Natural killer cell treated with Interleukin-12 subunit alpha and Interleukin-12 subunit beta and Interleukin-15 and Interleukin-18, amount 100 ng/mL, for 72 hours (primary cell): ENCODE measurements at regions not wholly inside any gene's neighbourhood (a gene's known extent, or its start where the extent isn't known, plus 50 kb on each side); places are given as distances from the start of the nearest gene placed in this dataset.

Experiments used
- ATAC-seq, 2 donors: fragments of 150-1000 bp; cut with Tn5 transposase in 1 of 2; sonication (Bioruptor Pico), chemical (Tn5 transposase) in 1 of 2; 2 replicates each; pipeline ENCODE4 v1.10.0; 2021
- DNase-seq: peaks from one replicate; pipeline ENCODE4 v3.0.0; 2022; ENCODE audit warnings: low spot score
- H3K27ac Mint-ChIP-seq, 2 donors: 1 replicate in 1 of 2; 2 replicates in 1 of 2; pipeline ENCODE4 v1.8.0; 2022; ENCODE audit warnings: mixed read lengths in 2 of 2, mild to moderate bottlenecking in 1 of 2, moderate library complexity in 1 of 2
- H3K27me3 Mint-ChIP-seq, 2 donors: 1 replicate in 1 of 2; 2 replicates in 1 of 2; pipeline ENCODE4 v1.8.0; 2022; ENCODE audit warnings: mixed read lengths in 2 of 2
- H3K36me3 Mint-ChIP-seq: one replicate; pipeline ENCODE4 v1.8.0; 2022; ENCODE audit warnings: mixed read lengths
- H3K4me1 Mint-ChIP-seq, 2 donors: 1 replicate in 1 of 2; 2 replicates in 1 of 2; pipeline ENCODE4 v1.8.0; 2022; ENCODE audit warnings: low read depth in 2 of 2, mixed read lengths in 2 of 2, mild to moderate bottlenecking in 1 of 2
- H3K4me3 Mint-ChIP-seq: one replicate; pipeline ENCODE4 v1.8.0; 2022; ENCODE audit warnings: mixed read lengths
- H3K9me3 Mint-ChIP-seq: 2 replicates; pipeline ENCODE4 v1.8.0; 2022; ENCODE audit warnings: mixed read lengths

DNA sequence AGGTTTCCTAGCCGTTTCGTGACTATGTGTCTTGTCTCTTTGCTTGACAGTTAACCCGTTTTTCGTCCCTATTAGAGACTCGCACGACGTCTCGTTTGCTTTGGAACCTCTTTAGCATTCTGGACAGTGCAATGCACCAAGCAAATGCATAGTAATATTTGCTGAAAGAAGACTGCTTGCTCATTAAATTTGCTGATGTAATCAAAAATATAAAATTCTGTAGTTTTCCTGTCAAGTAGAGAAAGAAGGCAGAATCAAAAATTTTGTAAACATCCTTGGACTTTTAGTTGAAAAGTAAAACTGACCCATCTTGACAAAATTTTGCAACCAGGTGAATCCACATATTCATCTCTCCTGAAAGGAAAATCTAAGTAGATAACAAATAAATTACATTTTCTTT, 106.9 kb upstream of the RAPGEF2 start:
- no peaks in the 10 kb centered on the region for H3K9me3 Mint-ChIP-seq
- H3K27ac Mint-ChIP-seq, result no peak overlapping the region
- DNase-seq (no peak), ATAC-seq (no peak)
- no peak overlapping the region for H3K4me3 Mint-ChIP-seq
- H3K27me3 Mint-ChIP-seq, result peaks cover 0 to 5% of the 10 kb centered on the region in 2 donors
- H3K4me1 Mint-ChIP-seq, result no peaks in the 10 kb centered on the region
- H3K36me3 Mint-ChIP-seq, result no peaks in the 10 kb centered on the region

DNA sequence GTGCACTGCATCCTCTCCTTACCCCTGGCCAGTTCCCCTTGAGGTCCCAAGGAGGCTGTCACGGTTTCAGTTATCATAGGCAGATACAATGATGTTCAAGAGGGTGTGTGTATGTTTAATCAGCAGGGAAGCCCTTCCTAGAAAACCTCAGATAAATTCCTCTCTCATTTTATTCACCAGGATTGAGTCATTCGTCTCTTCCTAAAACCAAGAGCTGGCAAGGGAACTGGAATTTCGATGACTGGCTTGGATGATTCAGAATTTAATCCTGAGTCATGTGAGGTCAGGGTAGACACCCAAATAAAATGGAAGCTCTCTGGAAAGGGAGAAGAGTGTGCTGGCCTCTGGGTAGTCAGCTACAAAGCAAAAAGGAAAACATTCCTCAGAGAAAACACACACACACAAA, 106.2 kb upstream of the RAPGEF2 start:
- no peak overlapping the region for H3K27ac Mint-ChIP-seq
- no peak overlapping the region for H3K4me3 Mint-ChIP-seq
- no peaks in the 10 kb centered on the region for H3K36me3 Mint-ChIP-seq
- DNase-seq, result no peak
- no peaks in the 10 kb centered on the region for H3K4me1 Mint-ChIP-seq
- ATAC-seq, result no peak
- peaks cover 0 to 12% of the 10 kb centered on the region in 2 donors for H3K27me3 Mint-ChIP-seq
- no peaks in the 10 kb centered on the region for H3K9me3 Mint-ChIP-seq

DNA sequence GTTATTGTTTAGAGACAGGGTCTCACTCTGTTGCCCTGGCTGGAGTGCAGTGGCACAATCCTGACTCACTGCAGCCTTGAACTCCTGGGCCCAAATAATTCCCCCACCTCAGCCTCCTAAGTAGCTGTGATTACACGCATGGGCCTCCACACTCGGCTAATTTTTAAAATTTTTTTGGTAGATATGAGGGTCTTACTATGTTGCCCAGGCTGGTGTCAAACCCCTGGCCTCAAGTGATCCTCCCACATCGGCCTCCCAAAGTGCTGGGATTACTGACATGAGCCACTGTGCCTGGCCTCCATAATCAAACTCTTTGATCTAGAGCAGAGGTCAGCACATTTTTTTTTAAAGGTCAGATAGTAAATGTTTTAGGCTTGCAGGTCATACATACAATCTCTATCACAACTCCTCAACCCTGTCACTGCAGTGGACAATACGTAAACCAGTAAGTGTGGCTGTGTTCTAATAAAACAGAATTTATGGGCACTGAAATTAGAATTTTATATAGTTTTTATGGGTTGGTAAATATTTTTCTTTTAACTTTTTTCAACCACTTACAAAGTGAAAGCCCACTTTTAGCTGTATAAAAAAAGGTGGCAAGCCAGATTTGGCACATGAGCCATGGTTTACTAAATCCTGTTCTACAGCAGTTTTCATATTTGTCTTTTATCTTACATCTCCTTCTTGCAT, 105.1 kb upstream of the RAPGEF2 start:
- no peak overlapping the region for H3K27ac Mint-ChIP-seq
- DNase-seq (no peak), ATAC-seq (no peak)
- no peaks in the 10 kb centered on the region for H3K36me3 Mint-ChIP-seq
- H3K4me3 Mint-ChIP-seq, result no peak overlapping the region
- H3K9me3 Mint-ChIP-seq, result no peaks in the 10 kb centered on the region
- H3K27me3 Mint-ChIP-seq, result peaks cover 0 to 16% of the 10 kb centered on the region in 2 donors
- peaks cover under 1% of the 10 kb centered on the region in 2 donors for H3K4me1 Mint-ChIP-seq

DNA sequence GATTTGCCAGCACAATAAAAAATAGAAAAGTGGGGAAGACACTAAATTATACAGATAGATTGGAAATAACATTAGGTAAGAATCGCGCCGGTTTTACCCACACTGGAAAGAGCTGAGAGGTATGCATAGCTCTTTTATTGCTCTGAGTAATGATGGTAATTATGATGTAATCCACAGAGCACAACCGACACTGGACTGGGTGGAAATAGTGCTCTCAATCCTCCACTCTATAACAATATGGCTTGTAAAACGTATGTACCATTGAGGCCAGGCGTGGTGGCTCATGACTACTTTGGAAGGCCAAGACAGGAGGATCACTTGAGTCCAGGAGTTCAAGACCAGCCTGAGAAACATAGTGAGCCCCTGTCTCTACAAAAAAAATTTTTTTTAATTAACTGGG, 104.3 kb upstream of the RAPGEF2 start:
- Mint-ChIP-seq H3K27ac (no peak overlapping the region), H3K4me3 (no peak overlapping the region), H3K4me1 (peaks cover 8 to 9% of the 10 kb centered on the region in 2 donors), H3K27me3 (peaks cover 0 to 22% of the 10 kb centered on the region in 2 donors), H3K36me3 (no peaks in the 10 kb centered on the region), H3K9me3 (no peaks in the 10 kb centered on the region)
- ATAC-seq (no peak), DNase-seq (no peak)

DNA sequence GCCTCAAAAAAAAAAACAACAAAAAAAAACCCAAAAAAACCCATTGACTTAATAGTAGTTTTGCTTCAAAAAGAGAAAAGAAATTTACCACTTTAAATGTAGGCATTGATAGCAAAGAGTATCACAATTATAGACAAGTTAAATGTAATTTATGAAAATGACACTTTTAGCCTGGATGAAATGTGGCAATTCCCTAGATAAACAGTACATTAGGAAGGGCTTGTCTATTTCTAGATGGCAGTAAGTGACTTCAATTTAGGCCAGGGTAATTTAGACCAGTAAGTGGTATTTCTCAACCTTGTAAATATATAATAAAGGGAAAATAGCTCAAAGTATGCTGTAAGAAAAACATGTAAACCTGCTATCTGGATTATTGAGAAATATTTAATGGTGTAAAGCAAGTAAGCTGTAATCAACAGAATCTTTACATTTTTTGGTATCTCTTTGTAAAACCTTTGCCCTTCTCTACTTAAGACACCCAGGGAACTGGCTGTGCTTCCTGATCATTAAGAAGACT, 103.7 kb upstream of the RAPGEF2 start:
- Mint-ChIP-seq H3K4me3 (no peak overlapping the region), H3K4me1 (peaks cover 9 to 11% of the 10 kb centered on the region in 2 donors), H3K9me3 (no peaks in the 10 kb centered on the region), H3K27ac (no peak overlapping the region), H3K27me3 (peaks cover 0 to 22% of the 10 kb centered on the region in 2 donors), H3K36me3 (no peaks in the 10 kb centered on the region)
- ATAC-seq, result no peak
- no peak for DNase-seq

DNA sequence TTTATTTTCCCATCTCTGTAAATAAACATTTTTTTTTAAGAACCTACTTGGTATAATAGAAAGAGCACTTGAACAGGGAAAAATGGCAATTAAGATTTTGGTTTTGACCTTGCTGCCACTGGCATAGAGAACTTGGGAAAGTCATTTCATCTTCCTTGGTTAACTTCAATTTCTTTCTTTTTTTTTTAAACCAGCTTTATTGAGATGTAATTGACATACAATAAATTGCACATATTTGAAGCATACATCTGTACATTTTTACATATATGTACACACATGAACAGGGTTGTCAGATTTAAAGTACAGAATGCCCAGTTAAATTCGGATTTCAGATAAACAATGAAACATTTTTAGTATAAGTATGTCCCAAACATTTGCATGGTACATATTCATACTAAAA, 103.0 kb upstream of the RAPGEF2 start:
- H3K4me3 Mint-ChIP-seq, result no peak overlapping the region
- ATAC-seq (no peak), DNase-seq (no peak)
- H3K9me3 Mint-ChIP-seq, result no peaks in the 10 kb centered on the region
- H3K36me3 Mint-ChIP-seq, result no peaks in the 10 kb centered on the region
- peaks cover 0 to 22% of the 10 kb centered on the region in 2 donors for H3K27me3 Mint-ChIP-seq
- H3K27ac Mint-ChIP-seq, result no peak overlapping the region
- H3K4me1 Mint-ChIP-seq, result peaks cover 9 to 11% of the 10 kb centered on the region in 2 donors

DNA sequence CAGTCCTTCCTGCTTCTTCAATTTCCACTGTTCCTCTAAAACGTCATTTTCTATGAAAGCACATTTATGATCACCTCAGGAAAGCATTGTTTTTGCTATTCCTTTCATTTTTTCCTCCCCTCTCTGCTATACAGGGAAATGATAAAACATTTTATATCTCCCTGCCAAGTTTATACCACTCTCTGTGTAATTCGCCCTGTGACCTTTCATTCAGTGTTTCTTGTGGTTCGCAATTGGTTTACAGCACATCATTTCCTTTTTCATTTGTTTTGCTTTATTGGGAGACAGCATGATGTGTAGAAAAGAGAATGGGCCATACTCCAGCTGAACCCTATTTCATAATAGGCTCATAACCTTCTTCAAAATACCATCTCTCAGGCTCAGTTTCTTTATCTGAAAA, 99.9 kb upstream of the RAPGEF2 start:
- Mint-ChIP-seq H3K27ac (no peak overlapping the region), H3K36me3 (no peaks in the 10 kb centered on the region), H3K27me3 (peaks cover 0 to 22% of the 10 kb centered on the region in 2 donors), H3K4me1 (peaks cover 9 to 11% of the 10 kb centered on the region in 2 donors), H3K4me3 (no peak overlapping the region), H3K9me3 (no peaks in the 10 kb centered on the region)
- ATAC-seq (no peak), DNase-seq (no peak)

DNA sequence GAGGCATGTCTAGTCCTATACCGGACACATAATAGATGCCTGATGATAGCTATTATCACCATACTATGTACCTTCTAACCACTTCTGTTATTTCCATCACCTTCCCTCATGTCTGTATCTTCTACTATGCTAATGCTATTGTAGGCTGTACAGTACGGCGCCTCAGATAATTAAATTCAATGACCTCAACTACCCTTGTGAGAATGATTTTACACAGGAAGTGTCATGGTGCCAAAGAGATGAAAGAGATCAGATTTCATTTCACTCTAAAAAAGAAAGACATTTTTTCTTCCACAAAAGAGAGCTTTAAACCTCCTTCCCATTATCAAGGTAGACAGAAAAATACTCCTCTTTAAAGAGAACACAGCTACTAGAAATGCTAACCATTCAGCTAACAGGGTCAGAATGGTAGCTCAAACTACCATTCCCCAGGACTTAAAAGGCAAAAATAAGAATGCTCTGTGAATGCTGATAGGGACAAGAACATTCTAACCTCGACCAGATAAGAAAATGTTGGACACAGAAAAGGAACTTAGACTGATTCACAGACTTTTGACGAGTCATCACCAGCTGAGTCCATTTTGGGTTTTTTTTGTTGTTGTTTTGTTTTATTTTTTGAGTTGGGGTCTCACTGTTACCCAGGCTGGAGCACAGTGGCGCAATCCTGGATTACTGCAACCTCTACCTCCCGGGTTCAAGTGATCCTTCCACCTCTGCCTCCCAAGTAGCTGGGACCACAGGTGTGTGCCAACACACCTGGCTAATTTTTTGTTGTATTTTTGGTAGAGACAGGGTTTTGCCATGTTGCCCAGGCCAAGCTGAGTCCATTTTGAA, 99.2 kb upstream of the RAPGEF2 start:
- H3K4me3 Mint-ChIP-seq, result no peak overlapping the region
- peaks cover 0 to 22% of the 10 kb centered on the region in 2 donors for H3K27me3 Mint-ChIP-seq
- peaks cover 9 to 11% of the 10 kb centered on the region in 2 donors for H3K4me1 Mint-ChIP-seq
- H3K9me3 Mint-ChIP-seq, result no peaks in the 10 kb centered on the region
- H3K36me3 Mint-ChIP-seq, result no peaks in the 10 kb centered on the region
- DNase-seq (no peak), ATAC-seq (no peak)
- H3K27ac Mint-ChIP-seq, result no peak overlapping the region

DNA sequence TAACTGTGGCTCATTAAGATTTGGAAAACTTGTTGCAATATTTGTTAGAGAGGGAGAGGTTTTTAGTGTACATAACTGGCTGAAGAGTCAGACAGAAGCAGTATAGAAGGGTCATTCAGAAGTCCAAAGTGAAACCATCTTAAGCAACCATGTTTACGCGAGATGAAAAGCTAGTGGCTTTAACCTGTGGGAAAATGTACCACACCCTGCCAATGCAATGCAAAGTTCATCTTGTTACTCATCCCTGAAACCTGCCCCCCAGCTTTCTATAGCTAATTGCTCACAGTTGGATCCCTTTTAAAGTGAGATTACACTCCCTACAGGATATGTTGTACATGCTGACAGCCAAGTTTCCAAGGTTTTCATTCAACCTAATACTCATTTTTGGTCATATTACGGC, 96.7 kb upstream of the RAPGEF2 start:
- ATAC-seq (no peak), DNase-seq (no peak)
- Mint-ChIP-seq H3K4me3 (no peak overlapping the region), H3K4me1 (peaks cover 9 to 11% of the 10 kb centered on the region in 2 donors), H3K27me3 (peaks cover 0 to 22% of the 10 kb centered on the region in 2 donors), H3K9me3 (no peaks in the 10 kb centered on the region), H3K27ac (no peak overlapping the region), H3K36me3 (no peaks in the 10 kb centered on the region)

DNA sequence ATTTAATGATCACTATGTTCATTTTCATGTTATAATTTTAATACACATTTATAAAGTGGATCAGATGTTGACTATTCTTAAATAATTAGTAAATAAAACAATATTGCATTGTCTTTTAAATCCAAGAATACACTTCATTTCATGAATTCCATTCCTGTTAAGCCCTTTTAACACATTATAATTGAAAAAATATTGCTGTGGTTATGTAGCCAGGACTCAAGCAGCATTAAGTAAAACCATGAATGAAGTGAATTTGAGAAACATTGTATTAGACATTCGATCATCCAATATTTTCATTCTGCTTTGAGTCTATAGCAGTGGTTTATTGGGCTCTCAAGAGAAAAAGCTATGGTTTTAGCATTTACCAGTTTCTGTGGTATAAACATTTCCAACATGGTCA, 94.2 kb upstream of the RAPGEF2 start:
- ATAC-seq (no peak), DNase-seq (no peak)
- Mint-ChIP-seq H3K27ac (no peak overlapping the region), H3K4me3 (no peak overlapping the region), H3K36me3 (no peaks in the 10 kb centered on the region), H3K27me3 (peaks cover 0 to 7% of the 10 kb centered on the region in 2 donors), H3K9me3 (no peaks in the 10 kb centered on the region), H3K4me1 (peaks cover under 1 to 2% of the 10 kb centered on the region in 2 donors)

DNA sequence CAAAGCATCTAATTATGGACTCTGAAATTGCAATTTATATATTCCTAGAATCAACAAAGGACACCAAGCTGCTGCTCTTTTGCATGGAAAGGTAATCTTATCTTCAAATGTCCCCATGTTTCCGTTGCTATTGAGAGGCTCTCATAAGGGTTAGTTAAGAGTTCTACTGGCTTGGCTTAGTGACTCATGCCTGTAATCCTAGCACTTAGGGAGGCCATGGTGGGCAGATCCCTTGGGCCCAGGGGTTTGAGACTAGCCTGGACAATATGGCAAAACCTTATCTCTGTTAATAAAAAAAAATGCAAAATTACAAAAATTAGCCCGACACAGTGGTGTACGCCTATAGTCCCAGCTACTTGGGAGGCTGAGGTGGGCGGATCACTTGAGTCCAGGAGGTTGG, 93.4 kb upstream of the RAPGEF2 start:
- DNase-seq (no peak), ATAC-seq (no peak)
- Mint-ChIP-seq H3K36me3 (no peaks in the 10 kb centered on the region), H3K9me3 (no peaks in the 10 kb centered on the region), H3K27ac (no peak overlapping the region), H3K4me1 (no peaks in the 10 kb centered on the region), H3K4me3 (no peak overlapping the region), H3K27me3 (peaks cover 0 to 7% of the 10 kb centered on the region in 2 donors)

DNA sequence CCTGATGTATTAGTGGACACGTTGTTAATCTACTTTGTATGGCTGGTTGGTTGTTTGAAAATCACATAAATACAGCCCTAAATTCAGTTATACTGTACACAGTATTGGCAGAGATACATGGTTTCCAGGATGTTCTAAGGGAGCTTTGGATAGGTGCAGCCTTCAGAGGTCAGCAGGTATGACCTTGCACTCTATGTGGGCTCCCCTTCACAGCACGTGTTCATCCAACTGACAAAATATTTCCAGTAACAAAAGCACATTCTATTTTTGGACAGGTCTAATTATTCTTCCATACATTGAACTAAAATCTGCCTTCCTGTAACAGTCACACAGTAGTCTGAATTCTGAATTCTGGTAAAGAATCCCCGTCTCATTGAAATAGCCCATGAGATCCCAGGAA, 92.8 kb upstream of the RAPGEF2 start:
- peaks cover 0 to 7% of the 10 kb centered on the region in 2 donors for H3K27me3 Mint-ChIP-seq
- ATAC-seq, result no peak
- no peak overlapping the region for H3K4me3 Mint-ChIP-seq
- no peak overlapping the region for H3K27ac Mint-ChIP-seq
- no peak for DNase-seq
- no peaks in the 10 kb centered on the region for H3K9me3 Mint-ChIP-seq
- H3K4me1 Mint-ChIP-seq, result no peaks in the 10 kb centered on the region
- H3K36me3 Mint-ChIP-seq, result no peaks in the 10 kb centered on the region

DNA sequence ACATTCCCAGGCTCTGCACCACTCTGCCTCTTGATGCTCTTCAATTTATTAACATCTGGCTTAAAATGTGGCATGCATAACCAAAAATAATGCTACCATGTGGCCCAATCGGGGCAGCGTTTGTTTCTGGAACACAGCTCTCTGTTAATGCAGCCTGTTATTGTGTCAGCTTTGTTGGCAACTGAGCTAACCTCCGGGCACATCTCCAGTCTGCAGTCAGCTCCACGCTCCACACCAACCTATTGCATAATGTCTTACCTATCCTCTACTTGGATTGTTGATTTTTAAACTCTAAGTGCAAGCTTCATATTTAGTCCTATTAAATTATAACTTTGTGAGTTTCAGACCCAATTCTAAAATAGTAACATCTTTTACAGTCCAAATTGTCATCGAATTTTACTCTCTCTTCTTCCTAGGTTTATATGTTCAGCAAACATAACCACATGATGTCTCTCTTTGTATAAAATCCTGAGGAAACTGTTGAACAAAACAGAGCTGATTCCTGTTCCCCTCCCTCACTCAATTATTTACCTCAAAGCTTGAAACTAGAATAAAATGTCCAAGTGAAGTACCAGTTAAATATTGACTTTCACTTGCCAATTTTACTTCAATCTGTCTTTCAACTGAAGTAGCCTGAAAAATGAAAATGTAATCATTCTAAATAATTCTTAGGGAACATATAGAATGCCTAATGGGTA, 92.2 kb upstream of the RAPGEF2 start:
- no peaks in the 10 kb centered on the region for H3K36me3 Mint-ChIP-seq

DNA sequence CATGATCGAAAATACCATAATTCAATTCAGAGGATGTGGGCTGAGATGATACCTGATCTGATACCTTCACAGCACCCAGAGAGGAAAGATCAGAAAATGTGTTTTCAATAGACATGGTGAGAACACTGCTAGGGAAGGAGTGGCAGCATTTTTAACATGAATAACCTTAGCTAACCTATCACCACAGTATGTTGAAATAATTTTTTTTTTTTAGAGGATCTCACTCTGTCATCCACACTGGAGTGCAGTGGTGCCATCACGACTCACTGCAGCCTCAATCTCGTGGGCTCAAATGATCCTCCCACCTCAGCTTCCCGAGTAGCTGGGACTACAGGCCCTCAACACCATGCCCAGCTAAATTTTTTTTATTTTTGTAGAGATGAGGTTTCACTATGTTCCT, 90.5 kb upstream of the RAPGEF2 start:
- DNase-seq (no peak), ATAC-seq (no peak)
- no peak overlapping the region for H3K4me3 Mint-ChIP-seq
- no peaks in the 10 kb centered on the region for H3K36me3 Mint-ChIP-seq
- no peaks in the 10 kb centered on the region for H3K4me1 Mint-ChIP-seq
- H3K27me3 Mint-ChIP-seq, result peaks cover 0 to 7% of the 10 kb centered on the region in 2 donors
- H3K27ac Mint-ChIP-seq, result no peak overlapping the region
- no peaks in the 10 kb centered on the region for H3K9me3 Mint-ChIP-seq

More for the DNA sequence above, 92.2 kb upstream of the RAPGEF2 start:
- Mint-ChIP-seq H3K4me3 (no peak overlapping the region), H3K4me1 (no peaks in the 10 kb centered on the region), H3K27me3 (peaks cover 0 to 7% of the 10 kb centered on the region in 2 donors), H3K9me3 (no peaks in the 10 kb centered on the region), H3K27ac (no peak overlapping the region)
- DNase-seq (no peak), ATAC-seq (no peak)
